Motor neuron (in vitro differentiated cells): ENCODE measurements at regions not wholly inside any gene's neighbourhood (a gene's known extent, or its start where the extent isn't known, plus 50 kb on each side); places are given as distances from the start of the nearest gene placed in this dataset.

Source experiments
- ATAC-seq, 8 experiments: fragments of 200-7000 bp; cut with Tn5 transposase; replicated peaks in 6 of 8; 2 replicates each; pipeline ENCODE4 v1.8.0; 2021; ENCODE audit warnings: mild to moderate bottlenecking in 8 of 8, moderate library complexity in 8 of 8
- H3K27ac ChIP-seq, 2 donors: fragments of 250-450 bp; sonication (Bioruptor Pico); 2 replicates each; pipeline ENCODE4 v1.9.0; 2021; ENCODE audit warnings: antibody characterized with exemption in 2 of 2, mild to moderate bottlenecking in 2 of 2, moderate library complexity in 1 of 2
- H3K4me1 ChIP-seq, 2 donors: fragments of 250-450 bp; sonication (Bioruptor Pico); replicated peaks in 1 of 2; 2 replicates each; pipeline ENCODE4 v1.6.1; 2021; ENCODE audit warnings: antibody characterized with exemption in 2 of 2, mild to moderate bottlenecking in 2 of 2, moderate library complexity in 1 of 2
- H3K4me3 ChIP-seq, 5 donors: fragments of 250-450 bp; sonication (Bioruptor Pico); 2 replicates each; pipeline ENCODE4 v1.9.0; 2021; ENCODE audit warnings: antibody characterized with exemption in 5 of 5, mild to moderate bottlenecking in 5 of 5, moderate library complexity in 4 of 5
- WGBS, 10 experiments: fragments of 450-650 bp; shearing (Covaris generic); methylation state at CpG; one replicate each; pipeline ENCODE4 v1.0.0; 2022; 5-methylcytosine and 5-hydroxymethylcytosine counted together
- in situ Hi-C, 9 experiments: fragments of 400-800 bp; cut with MboI; loops; one replicate each; pipeline ENCODE4 v1.15.0; 2021; ENCODE audit warnings: low sequenced_read_pairs in 9 of 9, low pct_unique_long_range_greater_than_20kb in 2 of 9; ENCODE audit not compliant: unreplicated experiment in 9 of 9

DNA sequence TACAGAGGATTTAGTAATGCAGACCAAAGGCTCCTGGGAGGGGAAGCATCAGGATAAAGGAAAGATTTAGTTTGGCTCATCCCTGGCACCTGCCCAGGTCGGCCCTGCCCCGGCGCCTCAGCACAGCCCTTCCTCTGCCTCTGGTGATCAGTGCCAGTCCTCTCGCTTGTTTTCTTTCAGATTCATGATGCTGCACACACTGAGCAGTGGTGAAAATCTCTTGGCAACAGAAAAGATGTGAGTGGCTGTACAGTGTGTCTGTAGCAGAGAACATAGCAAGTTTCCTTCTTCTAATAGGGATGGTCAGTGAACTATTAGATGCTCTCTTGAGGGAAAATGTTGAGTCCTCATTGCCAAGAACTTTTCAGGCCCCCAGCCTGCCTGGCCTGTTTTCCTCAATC is 994.1 kb downstream of the KCNMA1 start:
- Histone ChIP-seq H3K4me3 (no peak overlapping the region), H3K27ac (no peak overlapping the region), H3K4me1 (peaks cover 37 to 54% of the 10 kb centered on the region in 2 donors)
- 0 to 100% (median 98%) methylated on average over 1 to 4 of the region's 4 CpGs; no CpG with 5 or more reads in 4 of the 10 experiments for WGBS, 10 experiments
- ATAC-seq: peak in 3 of 8 experiments; percentile 17 to 85 (median 22)
- in situ Hi-C loops: no loop called here

DNA sequence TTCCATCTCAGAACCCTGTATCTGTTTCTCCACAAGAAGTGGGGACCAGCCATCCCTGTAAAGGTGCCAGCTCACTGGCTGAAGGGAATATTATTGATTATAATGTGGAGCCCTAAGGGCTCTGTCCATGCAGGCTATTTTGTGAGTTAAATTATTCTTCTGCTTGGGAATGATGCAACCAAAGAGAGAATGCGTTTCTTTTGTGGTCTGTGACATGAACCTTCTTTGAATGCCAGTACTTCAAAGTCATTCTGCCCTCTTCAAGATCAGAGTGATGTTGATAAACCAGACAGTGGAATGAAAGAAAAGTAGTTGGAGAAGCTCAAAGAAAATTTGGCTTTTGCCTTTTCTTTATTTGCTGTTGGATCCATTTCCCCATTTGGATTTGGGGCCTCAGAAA is 995.2 kb downstream of the KCNMA1 start:
- in situ Hi-C loops: no loop called here
- 0 to 83% (median 71%) methylated on average over 1 of the region's 1 CpG; no CpG with 5 or more reads in 3 of the 10 experiments for WGBS, 10 experiments
- H3K4me1 ChIP-seq: peaks cover 35 to 60% of the 10 kb centered on the region in 2 donors

DNA sequence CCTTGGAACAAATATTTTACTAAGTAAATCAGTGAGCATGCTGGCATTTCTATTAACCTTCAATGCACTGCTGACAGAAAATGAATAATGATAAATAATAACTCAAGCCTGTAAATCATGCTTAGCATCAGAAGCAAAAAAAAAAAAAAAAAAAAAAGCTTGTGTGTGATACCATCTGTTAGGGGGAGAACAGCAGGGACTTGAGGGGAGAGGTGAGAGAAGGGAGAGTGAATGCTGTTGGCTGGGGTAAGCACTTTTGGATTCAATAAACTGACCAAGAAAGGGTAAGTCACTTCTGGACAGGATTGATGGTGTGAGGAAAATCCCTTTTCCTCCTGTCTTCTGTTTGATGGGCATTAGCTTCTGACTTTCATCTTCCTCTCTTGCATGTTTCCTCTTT is 996.4 kb downstream of the KCNMA1 start:
- ATAC-seq: peak in 4 of 8 experiments; percentile 32 to 63 (median 51)
- Histone ChIP-seq H3K4me3 (no peak overlapping the region), H3K27ac (no peak overlapping the region), H3K4me1 (peaks cover 30 to 60% of the 10 kb centered on the region in 2 donors)
- in situ Hi-C loops: no loop called here

More for the DNA sequence above, 995.2 kb downstream of the KCNMA1 start:
- no peak overlapping the region for H3K4me3 ChIP-seq
- peak in 1 of 8 experiments; percentile 58 for ATAC-seq
- H3K27ac ChIP-seq: no peak overlapping the region

DNA sequence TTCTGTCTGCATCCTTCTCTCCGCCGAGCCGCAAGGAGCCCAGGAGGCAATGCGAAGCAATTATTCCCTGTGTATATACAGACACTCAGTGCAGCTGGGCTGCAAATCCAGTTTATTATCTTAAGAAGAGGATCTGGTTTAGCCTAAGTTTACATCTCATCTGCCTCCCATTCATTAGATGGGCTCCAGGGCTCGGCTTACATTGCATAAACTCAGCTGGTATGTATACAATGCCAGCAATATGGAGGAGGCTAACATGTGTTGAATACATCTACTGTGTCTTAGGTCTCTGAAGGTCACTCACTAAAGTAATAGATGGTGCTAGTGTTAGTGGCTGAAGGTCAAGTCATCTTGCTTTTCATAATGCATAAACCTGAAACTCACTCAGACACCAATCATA is 996.8 kb downstream of the KCNMA1 start:
- ATAC-seq: peak in 4 of 8 experiments; percentile 57 to 74 (median 70)
- Histone ChIP-seq H3K4me1 (peaks cover 30 to 57% of the 10 kb centered on the region in 2 donors), H3K27ac (no peak overlapping the region), H3K4me3 (no peak overlapping the region)
- WGBS, 10 experiments: 20 to 100% (median 75%) methylated on average over 1 to 5 of the region's 5 CpGs; no CpG with 5 or more reads in 3 of the 10 experiments
- in situ Hi-C loops: no loop called here

DNA sequence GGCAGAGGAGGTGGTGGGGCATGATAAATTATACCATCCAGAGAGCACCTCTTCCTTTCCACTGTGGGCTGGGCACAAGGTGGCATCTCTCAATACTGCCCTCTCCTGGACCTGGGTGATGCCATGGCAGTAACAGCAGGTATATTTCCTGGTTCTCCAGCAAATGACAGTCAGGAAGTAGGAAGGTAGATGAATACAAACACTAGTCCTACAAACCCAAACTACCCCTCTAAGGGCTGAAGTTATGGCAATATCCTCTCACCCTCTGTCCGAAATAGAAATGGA is 1004.9 kb downstream of the KCNMA1 start:
- peak in 1 of 8 experiments; percentile 28 for ATAC-seq
- Histone ChIP-seq H3K4me3 (no peak overlapping the region), H3K27ac (no peak overlapping the region), H3K4me1 (peaks cover 24 to 29% of the 10 kb centered on the region in 2 donors)
- WGBS, 10 experiments: 86 to 100% (median 100%) methylated on average over 1 of the region's 1 CpG; no CpG with 5 or more reads in 7 of the 10 experiments
- in situ Hi-C loops: no loop called here

DNA sequence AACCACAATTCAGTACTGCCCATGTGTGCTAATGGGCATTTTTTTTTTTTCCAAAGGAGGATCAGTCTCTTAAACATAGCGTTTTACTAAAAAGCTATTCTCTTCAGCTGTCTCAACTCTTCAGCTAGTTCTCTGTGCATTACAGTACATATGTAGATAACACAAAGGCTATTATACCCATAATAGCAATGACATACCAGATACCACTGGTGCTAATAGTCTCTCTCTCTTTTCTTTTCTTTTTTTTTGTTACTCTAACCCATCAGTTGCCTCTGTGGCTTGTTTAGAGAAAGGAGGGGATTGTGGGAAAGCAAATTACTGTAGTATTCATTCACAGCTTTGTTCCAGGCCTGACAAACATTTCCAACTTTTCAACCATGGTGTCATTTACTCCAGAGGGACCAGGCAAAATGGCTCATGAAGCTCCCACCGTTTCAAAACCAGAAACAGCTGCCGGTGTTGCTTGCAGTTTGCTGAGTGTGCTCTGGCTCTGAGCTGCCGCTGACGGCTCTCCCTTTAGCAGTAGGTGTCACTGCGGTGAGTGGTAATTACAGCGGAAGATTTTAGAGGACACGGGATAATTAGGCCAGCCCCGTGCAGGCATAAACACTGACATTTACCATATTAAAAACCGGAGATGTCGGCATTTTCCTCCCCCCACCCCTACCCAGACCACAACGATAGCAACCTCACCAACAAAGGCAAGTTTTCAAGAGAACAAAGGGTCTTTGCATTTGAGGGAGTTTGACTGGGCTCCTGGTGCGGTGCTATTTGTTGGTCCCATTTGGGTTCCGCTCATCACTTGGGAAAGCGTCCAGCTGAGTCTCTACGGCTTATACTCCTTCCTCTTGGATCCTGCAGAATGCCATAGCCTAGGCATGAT is 1005.5 kb downstream of the KCNMA1 start:
- in situ Hi-C loops: no loop called here
- WGBS, 10 experiments: 21 to 88% (median 65%) methylated on average over 1 to 16 of the region's 16 CpGs
- Histone ChIP-seq H3K4me3 (no peak overlapping the region), H3K4me1 (peaks cover 24 to 25% of the 10 kb centered on the region in 2 donors), H3K27ac (no peak overlapping the region)
- ATAC-seq: peak in 5 of 8 experiments; percentile 48 to 77 (median 67)

DNA sequence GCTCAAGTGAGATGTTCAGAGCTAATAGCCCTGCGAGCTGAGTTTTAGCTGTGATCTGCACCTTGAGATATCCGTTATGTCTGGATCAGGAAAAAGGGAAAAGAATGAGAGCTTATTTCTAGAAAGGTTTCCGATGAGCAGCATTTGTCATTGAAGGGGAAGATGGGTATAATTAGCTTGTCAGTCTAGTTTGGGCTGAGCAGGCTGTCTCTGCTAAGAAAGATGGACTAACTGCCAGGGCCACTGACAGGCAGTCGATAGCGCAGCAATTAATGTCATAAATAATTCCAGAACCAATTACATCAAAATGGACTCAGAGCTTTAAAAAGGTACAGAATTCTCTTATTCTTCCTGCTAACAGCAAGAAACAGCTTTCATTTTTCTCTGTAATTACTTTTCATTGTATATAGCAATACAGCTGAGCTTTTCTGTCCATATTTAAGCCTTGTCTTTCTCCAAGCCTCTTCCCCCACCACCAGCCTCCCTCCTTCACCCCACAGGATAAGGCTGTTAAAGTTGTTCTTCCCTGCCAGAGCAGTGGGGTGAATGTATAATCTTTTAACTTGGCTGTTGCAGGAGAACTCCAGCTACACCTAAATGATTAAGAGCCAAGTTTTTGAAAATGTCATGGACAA is 1006.5 kb downstream of the KCNMA1 start:
- ATAC-seq: peak in 5 of 8 experiments; percentile 31 to 82 (median 75)
- Histone ChIP-seq H3K27ac (peak overlapping the region in 1 of 2 donors; percentile 41), H3K4me1 (peaks cover 31% of the 10 kb centered on the region in 2 donors), H3K4me3 (no peak overlapping the region)
- in situ Hi-C loops: no loop called here
- WGBS, 10 experiments: 48 to 100% (median 71%) methylated on average over 1 to 5 of the region's 5 CpGs; no CpG with 5 or more reads in 1 of the 10 experiments

DNA sequence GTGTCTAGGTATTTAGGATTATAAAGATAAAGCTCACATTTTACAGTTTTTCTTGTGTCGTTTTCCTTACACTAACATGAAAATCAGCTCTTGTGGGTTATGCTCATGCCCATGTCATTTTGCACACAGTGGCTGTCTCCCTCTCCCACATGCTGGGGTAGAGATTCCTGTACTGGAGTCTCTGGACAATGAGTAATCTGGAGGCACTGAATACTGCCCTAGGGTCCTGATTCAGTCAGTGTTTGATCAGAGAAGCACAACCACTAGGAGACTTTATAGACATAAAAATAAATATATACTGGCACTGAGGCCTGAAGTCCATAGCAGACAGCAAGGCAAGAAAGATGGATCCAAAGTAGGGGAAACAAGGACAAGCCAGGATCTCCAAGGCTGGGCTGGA is 1008.8 kb downstream of the KCNMA1 start:
- WGBS, 10 experiments: 0 to 100% (median 80%) methylated on average over 1 of the region's 1 CpG; no CpG with 5 or more reads in 5 of the 10 experiments
- Histone ChIP-seq H3K27ac (no peak overlapping the region), H3K4me1 (peaks cover 31 to 32% of the 10 kb centered on the region in 2 donors), H3K4me3 (no peak overlapping the region)
- ATAC-seq: no peak
- in situ Hi-C loops: no loop called here

DNA sequence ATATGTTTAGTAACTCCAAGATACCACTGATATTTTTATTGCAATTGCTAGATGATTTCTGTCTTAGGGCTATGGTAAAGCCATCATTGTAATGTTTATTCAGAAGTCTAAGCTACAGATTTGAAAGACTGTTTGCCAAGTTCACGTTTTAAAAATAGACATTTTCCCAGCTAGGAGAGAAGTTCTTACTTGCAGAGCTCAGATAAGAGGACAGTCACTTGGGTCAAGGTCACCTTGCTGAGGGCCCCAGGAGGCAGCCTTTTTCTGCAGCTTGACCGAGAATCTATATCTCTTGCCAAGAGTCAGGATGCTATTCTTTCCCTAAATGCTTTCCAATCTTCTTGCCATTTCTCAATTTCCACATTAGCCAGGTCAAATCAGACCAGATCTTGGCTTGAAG is 1011.2 kb downstream of the KCNMA1 start:
- Histone ChIP-seq H3K4me1 (peaks cover 19 to 20% of the 10 kb centered on the region in 2 donors), H3K4me3 (no peak overlapping the region), H3K27ac (no peak overlapping the region)
- 0 to 100% (median 82%) methylated on average over 1 to 2 of the region's 2 CpGs; no CpG with 5 or more reads in 3 of the 10 experiments for WGBS, 10 experiments
- no peak for ATAC-seq
- in situ Hi-C loops: no loop called here

DNA sequence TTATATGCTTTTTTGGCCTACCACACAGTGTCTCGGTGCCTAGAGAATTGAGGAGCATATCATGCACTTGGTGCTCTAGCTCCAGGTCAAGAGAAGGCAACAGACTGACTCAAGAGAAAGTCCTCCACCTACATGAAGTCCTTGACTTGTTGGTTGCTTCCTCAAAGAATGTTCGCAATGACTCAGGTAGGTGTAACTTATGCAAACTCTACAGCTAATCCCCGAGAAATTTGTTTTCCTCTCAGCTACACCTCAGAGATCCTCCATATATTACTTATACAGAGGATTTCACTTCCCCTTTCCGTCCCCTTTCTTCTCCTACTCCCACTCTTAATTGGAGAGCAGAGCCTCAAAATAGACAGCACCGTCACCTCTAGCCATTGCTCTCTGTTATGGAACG is 1013.1 kb downstream of the KCNMA1 start:
- in situ Hi-C loops: no loop called here

DNA sequence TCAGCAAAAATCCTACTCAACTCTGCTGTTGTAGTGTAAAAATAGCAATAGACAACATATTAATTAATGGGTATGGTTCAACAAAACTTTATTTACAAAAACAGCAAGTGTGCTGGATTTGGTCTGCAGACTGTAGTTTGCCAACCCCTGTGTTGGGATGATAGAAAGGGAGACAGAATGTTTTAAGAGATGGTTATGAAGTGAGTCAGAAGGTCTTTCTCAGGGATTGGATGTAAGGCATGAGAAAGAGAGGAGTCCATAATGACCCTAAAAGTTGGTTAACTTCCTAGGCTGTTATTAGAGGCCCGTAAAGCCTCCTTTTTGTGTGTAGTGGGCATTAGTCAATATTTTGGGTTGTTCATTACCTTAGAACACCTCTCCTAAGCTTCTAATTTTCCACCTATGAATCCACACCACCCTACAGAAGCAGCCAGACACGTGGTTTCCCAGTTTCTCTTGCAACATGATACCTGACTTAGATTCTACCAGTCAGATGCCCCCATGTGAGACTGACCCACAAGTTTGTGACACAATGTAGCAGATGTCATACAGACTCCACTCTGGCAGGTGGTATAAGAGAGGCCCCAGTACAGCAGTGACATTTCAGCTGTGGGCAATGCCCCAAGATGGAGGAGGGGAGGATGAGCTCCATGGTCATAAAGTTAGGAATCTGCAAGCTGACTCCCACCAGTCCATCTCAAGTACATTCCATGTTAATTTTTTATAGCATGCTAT is 1015.6 kb downstream of the KCNMA1 start:
- Histone ChIP-seq H3K4me1 (peaks cover 7% of the 10 kb centered on the region in 2 donors), H3K27ac (no peak overlapping the region), H3K4me3 (no peak overlapping the region)
- in situ Hi-C loops: no loop called here
- 0 to 80% (median 47%) methylated on average over 1 to 2 of the region's 2 CpGs; no CpG with 5 or more reads in 2 of the 10 experiments for WGBS, 10 experiments
- ATAC-seq: no peak

More for the DNA sequence above, 1013.1 kb downstream of the KCNMA1 start:
- WGBS, 10 experiments: 55 to 100% (median 86%) methylated on average over 1 to 6 of the region's 6 CpGs; no CpG with 5 or more reads in 1 of the 10 experiments
- H3K4me3 ChIP-seq: no peak overlapping the region
- no peak for ATAC-seq
- H3K27ac ChIP-seq: no peak overlapping the region
- H3K4me1 ChIP-seq: peaks cover 7% of the 10 kb centered on the region in 2 donors

DNA sequence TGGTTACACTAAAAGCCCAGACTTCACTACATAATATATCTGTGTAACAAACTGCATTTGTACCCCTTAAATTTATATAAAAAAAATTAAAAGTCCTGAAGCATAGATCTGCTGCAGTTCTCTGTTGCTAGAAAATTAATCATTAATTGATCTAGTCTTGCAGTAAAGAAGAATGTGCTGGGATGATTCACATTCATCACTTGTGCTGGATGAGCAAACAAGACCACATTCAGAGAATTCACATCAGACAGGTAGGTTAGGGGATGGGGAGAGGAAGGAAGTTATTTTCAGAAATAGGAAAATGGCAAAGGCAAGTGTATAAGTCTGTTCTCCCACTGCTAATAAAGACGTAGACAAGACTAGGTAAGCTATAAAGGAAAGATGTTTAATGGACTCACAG is 1019.0 kb downstream of the KCNMA1 start:
- 27 to 100% (median 85%) methylated on average over 1 of the region's 1 CpG; no CpG with 5 or more reads in 2 of the 10 experiments for WGBS, 10 experiments
- in situ Hi-C loops: no loop called here
- ATAC-seq: no peak
- H3K4me3 ChIP-seq: no peak overlapping the region
- H3K27ac ChIP-seq: no peak overlapping the region
- H3K4me1 ChIP-seq: no peaks in the 10 kb centered on the region

DNA sequence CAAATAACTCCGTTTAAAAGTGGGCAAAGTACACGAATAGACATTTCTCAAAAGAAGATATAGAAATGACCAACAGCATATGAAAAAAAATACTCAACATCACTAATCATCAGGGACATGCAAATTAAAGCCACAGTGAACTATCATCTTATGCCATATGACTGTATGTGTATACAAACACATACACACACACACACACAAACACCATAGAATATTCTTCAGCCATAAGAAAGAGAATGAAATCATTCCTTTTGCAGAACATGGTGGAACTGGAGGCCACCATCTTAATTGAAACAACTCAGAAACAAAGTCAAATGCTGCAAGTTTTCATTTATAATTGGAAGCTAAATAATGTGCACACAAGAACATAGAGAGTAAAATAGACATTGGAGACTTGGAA is 1019.4 kb downstream of the KCNMA1 start:
- ATAC-seq: no peak
- Histone ChIP-seq H3K4me1 (no peaks in the 10 kb centered on the region), H3K27ac (no peak overlapping the region), H3K4me3 (no peak overlapping the region)
- 20 to 100% (median 91%) methylated on average over 1 to 2 of the region's 2 CpGs; no CpG with 5 or more reads in 3 of the 10 experiments for WGBS, 10 experiments
- in situ Hi-C loops: no loop called here
